Lower lobe of right lung (tissue), 2 donors: ENCODE measurements at regions not wholly inside any gene's neighbourhood (a gene's known extent, or its start where the extent isn't known, plus 50 kb on each side); places are given as distances from the start of the nearest gene placed in this dataset.

Experiments used
- ATAC-seq, 2 donors: fragments of 200-7000 bp; cut with Tn5 transposase; one replicate each; pipeline ENCODE4 v1.9.1; 2020 to 2022; ENCODE audit warnings: mild to moderate bottlenecking in 2 of 2, moderate library complexity in 2 of 2
- DNase-seq: peaks from one replicate; pipeline ENCODE4 v3.0.0-alpha.2; 2020
- H3K27ac ChIP-seq: fragments of 200-600 bp; one replicate; pipeline ENCODE4 v1.8.0; 2022
- H3K27me3 ChIP-seq: fragments of 200-600 bp; one replicate; pipeline ENCODE4 v1.8.0; 2022; ENCODE audit warnings: low read depth
- H3K36me3 ChIP-seq: fragments of 200-600 bp; one replicate; pipeline ENCODE4 v1.8.0; 2022; ENCODE audit warnings: mild to moderate bottlenecking
- H3K4me1 ChIP-seq: fragments of 200-600 bp; one replicate; pipeline ENCODE4 v1.8.0; 2022
- H3K4me3 ChIP-seq: fragments of 200-600 bp; one replicate; pipeline ENCODE4 v1.8.0; 2022; ENCODE audit warnings: mild to moderate bottlenecking
- H3K9me3 ChIP-seq: fragments of 200-600 bp; one replicate; pipeline ENCODE4 v1.8.0; 2022
- intact Hi-C: fragments of 100-400 bp; cut with DNase I; formaldehyde crosslinking; loops from one replicate; pipeline ENCODE4 v1.11.0; 2022
- TF ChIP-seq, protein P1 (sequence below): fragments of 200-600 bp; IDR thresholded peaks from one replicate; pipeline ENCODE4 v1.8.0; 2022; ENCODE audit warnings: antibody characterized with exemption, mild to moderate bottlenecking
- donor health status: DM: no; HTN: yes; CAD: no; lungs with severe emphysema.

DNA sequence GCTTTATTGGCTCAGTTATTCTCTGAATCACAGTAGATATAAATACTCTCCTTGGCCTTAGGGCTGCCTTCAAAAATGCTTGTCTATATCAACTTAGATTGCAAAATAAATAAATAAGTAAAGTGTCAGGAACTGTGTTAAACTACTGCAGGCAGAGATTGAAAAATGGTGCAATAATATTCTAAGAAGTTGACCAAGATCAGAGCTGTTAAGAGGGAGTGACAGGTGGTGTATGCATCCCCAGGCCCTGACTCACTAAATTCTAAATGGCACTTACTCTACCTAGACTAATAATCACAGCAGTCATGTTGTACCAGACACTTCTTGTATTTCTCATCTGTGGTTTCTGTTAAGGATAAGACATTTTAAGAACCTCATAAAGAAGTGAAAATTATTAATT, 235.1 kb upstream of the SPOCK3 start:
- no peak for DNase-seq
- Histone ChIP-seq H3K27ac (no peak overlapping the region), H3K27me3 (no peaks in the 10 kb centered on the region), H3K4me1 (no peaks in the 10 kb centered on the region), H3K36me3 (no peaks in the 10 kb centered on the region), H3K9me3 (no peaks in the 10 kb centered on the region), H3K4me3 (no peak overlapping the region)
- intact Hi-C loops: no loop called here
- no peak for ATAC-seq
- TF ChIP-seq, protein P1, sequence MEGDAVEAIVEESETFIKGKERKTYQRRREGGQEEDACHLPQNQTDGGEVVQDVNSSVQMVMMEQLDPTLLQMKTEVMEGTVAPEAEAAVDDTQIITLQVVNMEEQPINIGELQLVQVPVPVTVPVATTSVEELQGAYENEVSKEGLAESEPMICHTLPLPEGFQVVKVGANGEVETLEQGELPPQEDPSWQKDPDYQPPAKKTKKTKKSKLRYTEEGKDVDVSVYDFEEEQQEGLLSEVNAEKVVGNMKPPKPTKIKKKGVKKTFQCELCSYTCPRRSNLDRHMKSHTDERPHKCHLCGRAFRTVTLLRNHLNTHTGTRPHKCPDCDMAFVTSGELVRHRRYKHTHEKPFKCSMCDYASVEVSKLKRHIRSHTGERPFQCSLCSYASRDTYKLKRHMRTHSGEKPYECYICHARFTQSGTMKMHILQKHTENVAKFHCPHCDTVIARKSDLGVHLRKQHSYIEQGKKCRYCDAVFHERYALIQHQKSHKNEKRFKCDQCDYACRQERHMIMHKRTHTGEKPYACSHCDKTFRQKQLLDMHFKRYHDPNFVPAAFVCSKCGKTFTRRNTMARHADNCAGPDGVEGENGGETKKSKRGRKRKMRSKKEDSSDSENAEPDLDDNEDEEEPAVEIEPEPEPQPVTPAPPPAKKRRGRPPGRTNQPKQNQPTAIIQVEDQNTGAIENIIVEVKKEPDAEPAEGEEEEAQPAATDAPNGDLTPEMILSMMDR: no peak

DNA sequence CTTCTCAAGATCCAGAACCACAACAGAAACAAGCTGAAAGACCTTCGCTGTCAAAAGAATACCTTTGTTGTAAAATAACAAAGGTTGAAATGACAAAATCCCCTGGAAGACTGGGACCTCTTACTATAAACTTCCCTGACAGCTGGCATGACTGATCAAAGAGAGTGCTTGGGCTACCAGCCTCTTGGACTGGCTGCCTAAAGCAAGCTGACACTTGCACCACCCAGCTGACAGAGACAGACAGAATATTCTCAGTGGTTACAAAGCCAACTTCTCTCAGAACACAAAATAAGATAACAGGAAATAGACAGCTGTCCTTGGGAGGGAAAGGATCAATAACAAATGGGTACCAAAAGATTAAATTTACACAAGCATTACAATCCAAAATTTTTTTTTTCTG, 241.7 kb upstream of the SPOCK3 start:
- no peaks in the 10 kb centered on the region for H3K27me3 ChIP-seq
- TF ChIP-seq, protein P1: no peak
- no peak overlapping the region for H3K27ac ChIP-seq
- no peaks in the 10 kb centered on the region for H3K36me3 ChIP-seq
- H3K4me3 ChIP-seq: no peak overlapping the region
- intact Hi-C loops: no loop called here
- DNase-seq: no peak
- no peaks in the 10 kb centered on the region for H3K4me1 ChIP-seq
- ATAC-seq: no peak
- no peaks in the 10 kb centered on the region for H3K9me3 ChIP-seq

DNA sequence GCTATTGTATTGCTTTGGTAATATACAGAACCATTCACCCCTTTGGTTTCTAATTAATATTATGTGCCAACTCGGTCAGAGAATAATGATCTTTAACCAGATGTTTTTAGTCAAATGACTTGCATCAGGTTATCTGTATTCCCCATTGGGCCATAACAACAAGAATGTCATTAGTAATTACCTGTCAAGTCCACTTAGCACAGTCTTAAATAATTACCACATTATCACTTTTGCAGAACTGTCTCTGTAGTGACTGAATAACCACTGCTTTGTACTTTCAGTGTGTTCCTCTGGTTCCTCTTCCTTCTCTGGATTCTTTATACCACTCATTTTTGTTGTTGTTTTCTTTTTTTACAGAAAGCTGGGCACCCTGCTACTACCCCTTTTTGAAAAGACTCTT, 257.7 kb upstream of the SPOCK3 start:
- TF ChIP-seq, protein P1: no peak
- no peaks in the 10 kb centered on the region for H3K27me3 ChIP-seq
- no peak overlapping the region for H3K4me3 ChIP-seq
- no peaks in the 10 kb centered on the region for H3K9me3 ChIP-seq
- no peaks in the 10 kb centered on the region for H3K4me1 ChIP-seq
- ATAC-seq (no peak), DNase-seq (no peak)
- H3K36me3 ChIP-seq: no peaks in the 10 kb centered on the region
- intact Hi-C loops: no loop called here
- no peak overlapping the region for H3K27ac ChIP-seq

DNA sequence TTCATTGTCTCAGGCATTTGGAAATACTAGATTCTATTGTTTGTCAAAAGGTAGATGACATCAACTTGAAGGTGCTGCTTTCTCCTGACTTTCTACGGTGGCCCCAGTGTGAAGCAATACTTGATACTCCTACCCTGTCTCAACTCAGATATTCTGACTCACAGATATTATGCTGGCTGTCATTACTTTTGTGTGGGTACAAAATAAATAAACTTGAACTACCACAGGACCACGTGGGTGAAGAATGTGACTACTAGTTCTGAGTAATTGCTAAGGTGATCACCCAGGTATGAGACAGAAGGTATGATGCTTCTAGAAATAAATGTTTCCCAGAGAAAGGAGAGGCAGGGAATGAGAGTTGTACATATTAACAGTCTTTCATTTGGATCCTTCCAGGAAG, 275.3 kb upstream of the SPOCK3 start:
- no peak for DNase-seq
- Histone ChIP-seq H3K4me3 (no peak overlapping the region), H3K9me3 (no peaks in the 10 kb centered on the region), H3K27me3 (no peaks in the 10 kb centered on the region), H3K4me1 (no peaks in the 10 kb centered on the region), H3K36me3 (no peaks in the 10 kb centered on the region), H3K27ac (no peak overlapping the region)
- TF ChIP-seq, protein P1: no peak
- ATAC-seq: no peak
- intact Hi-C loops: no loop called here

DNA sequence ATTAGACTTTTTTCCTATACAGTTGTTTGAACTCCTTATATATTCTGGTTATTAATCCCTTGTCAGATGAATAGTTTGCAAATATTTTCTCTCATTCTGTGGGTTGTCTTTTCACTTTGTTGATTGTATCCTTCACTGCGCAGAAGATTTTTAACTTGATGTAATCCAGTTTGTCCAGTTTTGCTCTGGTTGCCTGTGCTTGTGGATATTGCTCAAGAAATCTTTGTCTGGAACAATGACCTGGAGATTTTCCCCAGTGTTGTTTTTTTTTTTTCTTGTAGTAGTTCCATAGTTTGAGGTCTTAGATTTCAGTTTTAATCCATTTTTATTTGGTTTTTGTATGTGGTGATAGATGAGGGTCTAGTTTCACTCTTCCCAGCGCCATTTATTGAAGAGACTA, 289.8 kb upstream of the SPOCK3 start:
- H3K4me1 ChIP-seq: no peaks in the 10 kb centered on the region
- H3K9me3 ChIP-seq: no peaks in the 10 kb centered on the region
- ATAC-seq: no peak
- intact Hi-C loops: no loop called here
- H3K36me3 ChIP-seq: no peaks in the 10 kb centered on the region
- TF ChIP-seq, protein P1: no peak
- H3K4me3 ChIP-seq: no peak overlapping the region
- no peak for DNase-seq
- no peak overlapping the region for H3K27ac ChIP-seq
- H3K27me3 ChIP-seq: no peaks in the 10 kb centered on the region

DNA sequence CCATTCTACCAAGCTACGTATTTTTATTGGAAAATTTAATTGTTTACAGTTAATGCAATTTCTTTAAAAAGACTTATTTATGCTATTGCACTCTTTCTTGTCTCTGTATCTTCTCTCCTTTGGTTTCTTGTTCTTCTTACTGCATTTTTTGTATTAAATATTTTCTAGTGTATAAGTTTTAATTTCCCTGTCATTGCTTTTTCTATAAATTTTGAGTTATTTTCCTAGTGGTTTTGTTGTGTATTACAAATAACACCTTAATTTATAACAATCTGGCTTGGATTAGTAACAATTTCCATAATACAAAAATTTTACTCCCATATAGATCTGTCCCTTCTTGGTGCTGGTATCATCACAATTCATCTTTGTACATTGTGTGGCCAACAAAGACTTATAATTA, 303.5 kb upstream of the SPOCK3 start:
- Histone ChIP-seq H3K27ac (no peak overlapping the region), H3K4me1 (no peaks in the 10 kb centered on the region), H3K9me3 (no peaks in the 10 kb centered on the region), H3K4me3 (no peak overlapping the region), H3K36me3 (no peaks in the 10 kb centered on the region), H3K27me3 (no peaks in the 10 kb centered on the region)
- TF ChIP-seq, protein P1: no peak
- no peak for DNase-seq
- intact Hi-C loops: no loop called here
- no peak for ATAC-seq
